ENCODE measurements at regions not wholly inside any gene's neighbourhood (a gene's known extent, or its start where the extent isn't known, plus 50 kb on each side); places are given as distances from the start of the nearest gene placed in this dataset.

- POLR2A ChIA-PET: no interaction called here
- CTCF ChIA-PET: interaction anchor here (1.4 to 2.7 kb wide), 4 partner anchors 8 to 40 kb away, joined by 4 to 8 read pairs (median 5); no protein-coding TSS in a partner anchor
- TF ChIP-seq FOXA1 (IDR thresholded peaks at IDR 0.05) (no peak), LEF1 (IDR thresholded peaks at IDR 0.05; ENCODE audit: borderline replicate concordance) (no peak), ZNF384 (IDR thresholded peaks at IDR 0.05) (no peak), BHLHE40 (IDR thresholded peaks at IDR 0.05; ENCODE audit: borderline replicate concordance) (no peak), ELF4 (IDR thresholded peaks at IDR 0.05) (no peak), HDGF (IDR thresholded peaks at IDR 0.05; ENCODE audit: borderline replicate concordance) (no peak), ARNT (IDR thresholded peaks at IDR 0.05) (no peak), SP1 (IDR thresholded peaks at IDR 0.05) (no peak), PKNOX1 (IDR thresholded peaks at IDR 0.05) (no peak), FOXM1 (IDR thresholded peaks at IDR 0.05; ENCODE audit: borderline replicate concordance) (no peak), SUZ12 (IDR thresholded peaks at IDR 0.05) (no peak), CTBP1 (IDR thresholded peaks at IDR 0.05; ENCODE audit: borderline replicate concordance) (no peak), TARDBP (IDR thresholded peaks at IDR 0.05) (no peak), NFRKB (IDR thresholded peaks at IDR 0.05) (no peak), L3MBTL2 (conservative IDR thresholded peaks at IDR 0.05) (no peak), FOXK2 (IDR thresholded peaks at IDR 0.05) (no peak)
- DNase-seq (ENCODE audit: extremely low spot score): no peak
Measured at GRCh38 chr1:101317590-101317989, 80.8 kb downstream of the S1PR1 start.

- POLR2A ChIA-PET: no interaction called here
- CTCF ChIA-PET: interaction anchor here (1.3 kb wide), 1 partner anchor 14 kb away, joined by 4 read pairs; no protein-coding TSS in a partner anchor
- no peak for DNase-seq (ENCODE audit: extremely low spot score)
- no peak for TF ChIP-seq L3MBTL2 (conservative IDR thresholded peaks at IDR 0.05)
- TF ChIP-seq CTBP1 (IDR thresholded peaks at IDR 0.05; ENCODE audit: borderline replicate concordance): no peak
- TF ChIP-seq PKNOX1 (IDR thresholded peaks at IDR 0.05): no peak
- no peak for TF ChIP-seq FOXA1 (IDR thresholded peaks at IDR 0.05)
- no peak for TF ChIP-seq LEF1 (IDR thresholded peaks at IDR 0.05; ENCODE audit: borderline replicate concordance)
- no peak for TF ChIP-seq BHLHE40 (IDR thresholded peaks at IDR 0.05; ENCODE audit: borderline replicate concordance)
- no peak for TF ChIP-seq NFRKB (IDR thresholded peaks at IDR 0.05)
- no peak for TF ChIP-seq ARNT (IDR thresholded peaks at IDR 0.05)
- no peak for TF ChIP-seq FOXM1 (IDR thresholded peaks at IDR 0.05; ENCODE audit: borderline replicate concordance)
- TF ChIP-seq SP1 (IDR thresholded peaks at IDR 0.05): no peak
- no peak for TF ChIP-seq ELF4 (IDR thresholded peaks at IDR 0.05)
- no peak for TF ChIP-seq ZNF384 (IDR thresholded peaks at IDR 0.05)
- TF ChIP-seq FOXK2 (IDR thresholded peaks at IDR 0.05): no peak
- TF ChIP-seq HDGF (IDR thresholded peaks at IDR 0.05; ENCODE audit: borderline replicate concordance): no peak
- no peak for TF ChIP-seq TARDBP (IDR thresholded peaks at IDR 0.05)
- TF ChIP-seq SUZ12 (IDR thresholded peaks at IDR 0.05): no peak
Measured at GRCh38 chr1:101323535-101323934, 86.7 kb downstream of the S1PR1 start.

GRCh38 chr1:101325144-101325543 is 88.3 kb downstream of the S1PR1 start:
- CTCF ChIA-PET: no interaction called here
- no peak for DNase-seq (ENCODE audit: extremely low spot score)
- no peak for TF ChIP-seq BHLHE40 (IDR thresholded peaks at IDR 0.05; ENCODE audit: borderline replicate concordance)
- no peak for TF ChIP-seq TARDBP (IDR thresholded peaks at IDR 0.05)
- no peak for TF ChIP-seq ZNF384 (IDR thresholded peaks at IDR 0.05)
- no peak for TF ChIP-seq LEF1 (IDR thresholded peaks at IDR 0.05; ENCODE audit: borderline replicate concordance)
- TF ChIP-seq PKNOX1 (IDR thresholded peaks at IDR 0.05): no peak
- TF ChIP-seq FOXK2 (IDR thresholded peaks at IDR 0.05): no peak
- TF ChIP-seq CTBP1 (IDR thresholded peaks at IDR 0.05; ENCODE audit: borderline replicate concordance): no peak
- no peak for TF ChIP-seq NFRKB (IDR thresholded peaks at IDR 0.05)
- no peak for TF ChIP-seq HDGF (IDR thresholded peaks at IDR 0.05; ENCODE audit: borderline replicate concordance)
- no peak for TF ChIP-seq FOXM1 (IDR thresholded peaks at IDR 0.05; ENCODE audit: borderline replicate concordance)
- TF ChIP-seq SUZ12 (IDR thresholded peaks at IDR 0.05): no peak
- no peak for TF ChIP-seq SP1 (IDR thresholded peaks at IDR 0.05)
- TF ChIP-seq FOXA1 (IDR thresholded peaks at IDR 0.05): no peak
- TF ChIP-seq ARNT (IDR thresholded peaks at IDR 0.05): no peak
- TF ChIP-seq ELF4 (IDR thresholded peaks at IDR 0.05): no peak

GRCh38 chr1:101330427-101331130 is 93.8 kb downstream of the S1PR1 start:
- no peak for DNase-seq (ENCODE audit: extremely low spot score)
- CTCF ChIA-PET: no interaction called here
- POLR2A ChIA-PET: no interaction called here
- TF ChIP-seq NFRKB (IDR thresholded peaks at IDR 0.05) (no peak), FOXK2 (IDR thresholded peaks at IDR 0.05) (no peak), FOXA1 (IDR thresholded peaks at IDR 0.05) (no peak), PKNOX1 (IDR thresholded peaks at IDR 0.05) (no peak), SUZ12 (IDR thresholded peaks at IDR 0.05) (no peak), CTBP1 (IDR thresholded peaks at IDR 0.05; ENCODE audit: borderline replicate concordance) (no peak), SP1 (IDR thresholded peaks at IDR 0.05) (no peak), HDGF (IDR thresholded peaks at IDR 0.05; ENCODE audit: borderline replicate concordance) (no peak), FOXM1 (IDR thresholded peaks at IDR 0.05; ENCODE audit: borderline replicate concordance) (no peak), BHLHE40 (IDR thresholded peaks at IDR 0.05; ENCODE audit: borderline replicate concordance) (no peak), ARNT (IDR thresholded peaks at IDR 0.05) (no peak), LEF1 (IDR thresholded peaks at IDR 0.05; ENCODE audit: borderline replicate concordance) (no peak), ZNF384 (IDR thresholded peaks at IDR 0.05) (no peak), L3MBTL2 (conservative IDR thresholded peaks at IDR 0.05) (no peak), ELF4 (IDR thresholded peaks at IDR 0.05) (no peak), TARDBP (IDR thresholded peaks at IDR 0.05) (no peak)

More at GRCh38 chr1:101325144-101325543, 88.3 kb downstream of the S1PR1 start:
- POLR2A ChIA-PET: no interaction called here

GRCh38 chr1:101331794-101332193 is 95.0 kb downstream of the S1PR1 start:
- TF ChIP-seq CTBP1 (IDR thresholded peaks at IDR 0.05; ENCODE audit: borderline replicate concordance) (no peak), FOXA1 (IDR thresholded peaks at IDR 0.05) (no peak), SUZ12 (IDR thresholded peaks at IDR 0.05) (no peak), FOXM1 (IDR thresholded peaks at IDR 0.05; ENCODE audit: borderline replicate concordance) (no peak), PKNOX1 (IDR thresholded peaks at IDR 0.05) (no peak), ZNF384 (IDR thresholded peaks at IDR 0.05) (no peak), TARDBP (IDR thresholded peaks at IDR 0.05) (no peak), BHLHE40 (IDR thresholded peaks at IDR 0.05; ENCODE audit: borderline replicate concordance) (no peak), HDGF (IDR thresholded peaks at IDR 0.05; ENCODE audit: borderline replicate concordance) (no peak), NFRKB (IDR thresholded peaks at IDR 0.05) (no peak), L3MBTL2 (conservative IDR thresholded peaks at IDR 0.05) (no peak), SP1 (IDR thresholded peaks at IDR 0.05) (no peak), ELF4 (IDR thresholded peaks at IDR 0.05) (no peak), ARNT (IDR thresholded peaks at IDR 0.05) (no peak), FOXK2 (IDR thresholded peaks at IDR 0.05) (no peak), LEF1 (IDR thresholded peaks at IDR 0.05; ENCODE audit: borderline replicate concordance) (no peak)
- ChIA-PET CTCF (no interaction called here), POLR2A (no interaction called here)
- DNase-seq (ENCODE audit: extremely low spot score): no peak
